ENCODE measurements at regions not wholly inside any gene's neighbourhood (a gene's known extent, or its start where the extent isn't known, plus 50 kb on each side); places are given as distances from the start of the nearest gene placed in this dataset.

DNA sequence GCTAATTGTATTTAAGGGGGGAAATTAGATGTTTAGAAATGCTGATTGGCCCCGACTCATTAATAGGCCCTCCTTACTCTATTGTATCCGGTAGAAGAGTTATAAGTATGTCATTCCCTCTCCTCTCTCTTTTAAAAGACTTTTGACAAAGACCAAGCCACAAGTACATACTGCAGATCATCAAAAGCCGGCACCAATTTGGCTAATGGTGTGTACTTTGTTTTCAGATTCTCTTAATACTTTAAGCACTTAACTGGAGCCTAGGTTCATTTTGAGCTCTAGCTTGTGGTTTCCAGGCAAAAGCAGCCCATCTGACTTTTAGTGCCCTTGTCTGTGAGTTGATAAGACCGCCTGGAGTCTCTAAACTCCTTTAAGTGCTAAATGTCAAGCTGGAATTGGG is 210.0 kb upstream of the LYZL1 start:
- no peak for DNase-seq (ENCODE audit: low read depth)

DNA sequence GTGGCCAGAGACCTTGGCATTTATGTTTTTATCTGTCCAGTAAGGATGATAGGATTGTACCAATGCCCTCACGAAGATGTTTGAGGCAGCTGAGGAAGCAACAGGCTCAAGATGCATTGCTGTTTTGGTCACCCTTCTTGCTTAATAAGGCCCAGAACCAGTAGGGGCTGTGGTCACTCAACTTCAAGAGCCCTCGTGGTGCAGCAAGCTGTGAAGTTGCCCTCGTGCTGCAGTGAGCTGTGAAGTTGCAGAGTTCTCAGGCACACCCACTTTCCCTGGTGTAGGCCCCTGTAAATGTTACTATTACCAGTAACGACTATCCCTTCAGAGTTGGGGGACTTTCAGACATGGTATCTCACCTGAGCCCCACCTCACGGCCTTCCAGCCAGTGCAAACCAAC is 207.6 kb upstream of the LYZL1 start:
- no peak for DNase-seq (ENCODE audit: low read depth)

GRCh38 chr10:29081951-29082685 is 206.8 kb upstream of the LYZL1 start:
- no peak for DNase-seq (ENCODE audit: low read depth)

GRCh38 chr10:29083096-29083495 is 205.8 kb upstream of the LYZL1 start:
- no peak for DNase-seq (ENCODE audit: low read depth)

- DNase-seq (ENCODE audit: low read depth): no peak
Observed at GRCh38 chr10:29084681-29085307, 204.1 kb upstream of the LYZL1 start.

DNA sequence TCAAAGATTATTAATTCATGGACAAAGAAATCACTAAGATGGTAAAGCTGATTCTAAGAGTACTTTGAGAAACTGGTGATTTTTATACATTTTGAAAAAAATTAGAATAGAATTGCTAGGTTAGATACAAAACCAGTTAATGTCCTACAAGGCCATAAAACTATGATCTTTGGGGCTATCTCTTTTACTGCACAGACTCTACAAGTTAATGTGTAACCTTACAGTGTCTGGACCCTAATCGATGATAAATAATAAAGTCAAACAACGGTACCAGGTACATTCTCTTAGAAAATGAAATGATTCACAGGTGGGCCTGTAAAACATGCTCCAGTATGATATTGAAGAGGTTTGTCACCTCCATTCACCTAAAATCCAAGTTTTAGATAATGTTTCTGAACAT is 199.8 kb upstream of the LYZL1 start:
- DNase-seq (ENCODE audit: low read depth): no peak

GRCh38 chr10:29096303-29096824 is 192.5 kb upstream of the LYZL1 start:
- DNase-seq (ENCODE audit: low read depth): no peak

- no peak for DNase-seq (ENCODE audit: low read depth)
Observed at GRCh38 chr10:29098423-29098822, 190.4 kb upstream of the LYZL1 start.

GRCh38 chr10:29099001-29099400 is 189.9 kb upstream of the LYZL1 start:
- no peak for DNase-seq (ENCODE audit: low read depth)

- DNase-seq (ENCODE audit: low read depth): no peak
Observed at GRCh38 chr10:29099415-29099814, 189.5 kb upstream of the LYZL1 start.

GRCh38 chr10:29100505-29100904 is 188.4 kb upstream of the LYZL1 start:
- no peak for DNase-seq (ENCODE audit: low read depth)

DNA sequence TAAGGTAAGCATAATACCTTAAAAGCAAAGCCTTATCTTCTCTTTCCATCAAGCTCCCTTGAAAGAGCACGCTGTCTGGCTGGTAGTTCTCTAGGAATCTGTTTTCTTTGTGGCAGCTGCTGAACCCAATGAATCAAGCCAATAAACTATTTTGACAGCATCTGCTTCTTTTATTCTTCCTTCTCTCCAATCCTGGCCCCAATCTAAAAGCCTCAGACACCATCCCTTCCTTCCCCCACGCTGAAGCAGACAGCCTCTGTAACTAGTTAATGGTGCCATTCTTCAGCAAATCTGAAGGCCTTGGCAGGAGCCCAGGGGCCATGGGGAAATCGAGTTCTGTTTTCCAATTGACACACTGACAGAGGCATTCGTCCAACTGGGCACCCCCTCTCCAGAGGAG is 186.6 kb upstream of the LYZL1 start:
- no peak for DNase-seq (ENCODE audit: low read depth)

GRCh38 chr10:29102636-29103035 is 186.2 kb upstream of the LYZL1 start:
- DNase-seq (ENCODE audit: low read depth): no peak

GRCh38 chr10:29104661-29105399 is 184.0 kb upstream of the LYZL1 start:
- no peak for DNase-seq (ENCODE audit: low read depth)

GRCh38 chr10:29105516-29106215 is 183.2 kb upstream of the LYZL1 start:
- DNase-seq (ENCODE audit: low read depth): no peak

- no peak for DNase-seq (ENCODE audit: low read depth)
Observed at GRCh38 chr10:29106287-29106686, 182.6 kb upstream of the LYZL1 start.

DNA sequence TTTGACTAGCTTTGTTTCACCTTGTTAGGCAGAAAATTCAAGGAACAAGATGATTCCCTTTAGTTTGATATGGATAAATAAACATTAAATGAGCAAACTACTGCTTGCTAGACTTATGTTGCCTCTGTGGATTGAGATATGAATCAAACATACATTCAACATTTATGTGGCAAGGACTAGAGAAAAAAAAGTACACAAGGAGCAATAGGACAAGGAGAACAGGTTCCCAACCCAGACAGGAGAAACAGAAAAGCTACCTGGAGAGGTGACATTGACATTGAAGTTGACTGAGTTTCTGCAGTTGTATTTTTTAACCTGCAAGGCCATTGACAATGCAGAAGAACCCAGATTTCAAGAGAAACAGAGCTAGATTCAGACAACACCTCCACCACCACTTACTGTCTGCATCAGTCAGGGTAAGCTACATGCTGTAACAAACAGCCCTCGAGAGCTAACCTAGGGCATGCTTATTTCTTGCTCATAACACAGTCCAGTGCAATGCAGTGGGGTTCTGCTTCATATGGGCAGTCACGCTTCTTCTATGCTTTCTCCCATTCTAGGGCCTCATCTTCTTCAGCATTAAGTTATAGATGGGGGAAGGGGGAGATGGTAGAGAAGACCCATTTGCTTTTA is 180.9 kb upstream of the LYZL1 start:
- DNase-seq (ENCODE audit: low read depth): no peak

- no peak for DNase-seq (ENCODE audit: low read depth)
Observed at GRCh38 chr10:29109707-29110571, 178.9 kb upstream of the LYZL1 start.

- no peak for DNase-seq (ENCODE audit: low read depth)
Observed at GRCh38 chr10:29112827-29113615, 175.8 kb upstream of the LYZL1 start.

GRCh38 chr10:29113616-29113945 is 175.3 kb upstream of the LYZL1 start:
- DNase-seq (ENCODE audit: low read depth): no peak

Data from GM04503 (cell line).